ENCODE measurements at regions not wholly inside any gene's neighbourhood (a gene's known extent, or its start where the extent isn't known, plus 50 kb on each side); places are given as distances from the start of the nearest gene placed in this dataset.

DNA sequence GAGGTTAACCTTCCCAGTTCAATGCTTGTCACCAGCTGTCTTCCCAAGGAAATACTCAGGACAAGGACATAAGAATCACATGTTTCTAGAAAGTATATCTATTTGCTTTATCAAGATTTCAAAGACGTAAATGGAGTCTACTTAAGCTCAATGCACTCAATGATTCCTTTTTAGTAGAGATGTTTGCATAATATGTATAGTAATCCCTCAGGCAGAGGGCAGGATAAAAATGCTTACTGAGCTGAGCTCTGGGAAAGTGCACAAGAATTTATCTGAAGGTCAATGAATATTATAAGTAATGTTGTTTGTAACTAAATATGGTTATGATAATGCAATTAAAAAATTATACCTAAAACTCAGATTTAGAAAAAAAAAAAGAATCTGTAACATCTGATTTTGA lies 1309.4 kb upstream of the SLC10A2 start:
- DNase-seq (ENCODE audit: low read depth in 2 of 2) = no peak
- Histone ChIP-seq H3K4me1 (ENCODE audit: control insufficient read depth, extremely low read depth, insufficient read depth, low read length) (no peaks in the 10 kb centered on the region), H3K79me2 (ENCODE audit: control insufficient read depth, insufficient read depth, low read length) (no peaks in the 10 kb centered on the region), H3K36me3 (ENCODE audit: control insufficient read depth, insufficient read depth, low read length) (no peaks in the 10 kb centered on the region), H3K4me2 (ENCODE audit: extremely low read depth, insufficient read depth, low read length) (no peak overlapping the region), H3K9me3 (ENCODE audit: control insufficient read depth, insufficient read depth, low read depth, low read length) (no peaks in the 10 kb centered on the region), H3K27me3 (ENCODE audit: control insufficient read depth, insufficient read depth, low read length) (no peaks in the 10 kb centered on the region), H2AFZ (ENCODE audit: low read length) (no peak overlapping the region), H4K20me1 (ENCODE audit: control insufficient read depth, extremely low read depth, insufficient read depth, low read length) (no peaks in the 10 kb centered on the region), H3K27ac (ENCODE audit: insufficient read depth, low read length) (no peak overlapping the region), H3K4me3 (replicated peaks in 1 of 4; ENCODE audit: control extremely low read depth in 1 of 4, insufficient read depth in 1 of 4, low read depth in 3 of 4, low read length in 4 of 4) (no peak overlapping the region), H3K9ac (ENCODE audit: insufficient read depth, low read length) (no peak overlapping the region)
- TF ChIP-seq, protein P1, sequence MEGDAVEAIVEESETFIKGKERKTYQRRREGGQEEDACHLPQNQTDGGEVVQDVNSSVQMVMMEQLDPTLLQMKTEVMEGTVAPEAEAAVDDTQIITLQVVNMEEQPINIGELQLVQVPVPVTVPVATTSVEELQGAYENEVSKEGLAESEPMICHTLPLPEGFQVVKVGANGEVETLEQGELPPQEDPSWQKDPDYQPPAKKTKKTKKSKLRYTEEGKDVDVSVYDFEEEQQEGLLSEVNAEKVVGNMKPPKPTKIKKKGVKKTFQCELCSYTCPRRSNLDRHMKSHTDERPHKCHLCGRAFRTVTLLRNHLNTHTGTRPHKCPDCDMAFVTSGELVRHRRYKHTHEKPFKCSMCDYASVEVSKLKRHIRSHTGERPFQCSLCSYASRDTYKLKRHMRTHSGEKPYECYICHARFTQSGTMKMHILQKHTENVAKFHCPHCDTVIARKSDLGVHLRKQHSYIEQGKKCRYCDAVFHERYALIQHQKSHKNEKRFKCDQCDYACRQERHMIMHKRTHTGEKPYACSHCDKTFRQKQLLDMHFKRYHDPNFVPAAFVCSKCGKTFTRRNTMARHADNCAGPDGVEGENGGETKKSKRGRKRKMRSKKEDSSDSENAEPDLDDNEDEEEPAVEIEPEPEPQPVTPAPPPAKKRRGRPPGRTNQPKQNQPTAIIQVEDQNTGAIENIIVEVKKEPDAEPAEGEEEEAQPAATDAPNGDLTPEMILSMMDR (conservative IDR thresholded peaks at IDR 0.05 in 1 of 2, IDR thresholded peaks at IDR 0.05 in 1 of 2; ENCODE audit: low read depth in 1 of 2, low read length in 2 of 2) = no peak
- TF ChIP-seq EZH2 (IDR thresholded peaks at IDR 0.05; ENCODE audit: low read length, missing control alignments) = no peak

DNA sequence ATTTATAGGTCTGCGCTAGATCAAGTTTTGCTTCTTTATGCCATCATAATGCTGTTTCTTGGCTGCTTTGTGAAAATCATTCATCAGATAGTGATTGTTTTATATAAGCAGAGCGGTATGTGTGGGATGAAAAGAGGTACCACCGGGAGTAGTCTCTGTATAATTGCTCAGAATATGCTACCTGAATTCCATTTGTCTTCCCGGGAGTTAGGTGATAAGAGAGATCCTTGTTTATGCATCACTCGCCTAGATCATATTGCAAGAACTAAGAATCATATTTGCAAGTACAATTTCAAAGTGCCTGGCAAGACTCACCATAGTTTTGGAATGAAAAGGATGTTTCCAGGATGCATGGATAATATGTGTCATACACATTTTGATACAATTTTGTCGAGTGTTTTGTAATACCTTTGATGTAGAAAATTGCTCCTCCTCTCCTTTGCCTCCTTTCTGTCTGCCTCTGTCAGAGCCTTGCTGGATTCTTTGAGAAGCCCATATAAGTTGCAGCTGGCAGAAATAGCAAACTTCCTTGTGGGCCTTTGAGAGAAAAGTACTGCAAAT lies 1306.0 kb upstream of the SLC10A2 start:
- no peaks in the 10 kb centered on the region for H3K9me3 ChIP-seq (ENCODE audit: control insufficient read depth, insufficient read depth, low read depth, low read length)
- TF ChIP-seq EZH2 (IDR thresholded peaks at IDR 0.05; ENCODE audit: low read length, missing control alignments) = no peak
- TF ChIP-seq, protein P1 (conservative IDR thresholded peaks at IDR 0.05 in 1 of 2, IDR thresholded peaks at IDR 0.05 in 1 of 2; ENCODE audit: low read depth in 1 of 2, low read length in 2 of 2) = no peak
- H3K4me3 ChIP-seq (replicated peaks in 1 of 4; ENCODE audit: control extremely low read depth in 1 of 4, insufficient read depth in 1 of 4, low read depth in 3 of 4, low read length in 4 of 4) = no peak overlapping the region
- no peak overlapping the region for H3K27ac ChIP-seq (ENCODE audit: insufficient read depth, low read length)
- H4K20me1 ChIP-seq (ENCODE audit: control insufficient read depth, extremely low read depth, insufficient read depth, low read length) = no peaks in the 10 kb centered on the region
- H3K4me2 ChIP-seq (ENCODE audit: extremely low read depth, insufficient read depth, low read length) = no peak overlapping the region
- no peaks in the 10 kb centered on the region for H3K4me1 ChIP-seq (ENCODE audit: control insufficient read depth, extremely low read depth, insufficient read depth, low read length)
- no peak for DNase-seq (ENCODE audit: low read depth in 2 of 2)
- no peak overlapping the region for H2AFZ ChIP-seq (ENCODE audit: low read length)
- no peaks in the 10 kb centered on the region for H3K79me2 ChIP-seq (ENCODE audit: control insufficient read depth, insufficient read depth, low read length)
- no peaks in the 10 kb centered on the region for H3K27me3 ChIP-seq (ENCODE audit: control insufficient read depth, insufficient read depth, low read length)
- no peak overlapping the region for H3K9ac ChIP-seq (ENCODE audit: insufficient read depth, low read length)
- H3K36me3 ChIP-seq (ENCODE audit: control insufficient read depth, insufficient read depth, low read length) = no peaks in the 10 kb centered on the region

DNA sequence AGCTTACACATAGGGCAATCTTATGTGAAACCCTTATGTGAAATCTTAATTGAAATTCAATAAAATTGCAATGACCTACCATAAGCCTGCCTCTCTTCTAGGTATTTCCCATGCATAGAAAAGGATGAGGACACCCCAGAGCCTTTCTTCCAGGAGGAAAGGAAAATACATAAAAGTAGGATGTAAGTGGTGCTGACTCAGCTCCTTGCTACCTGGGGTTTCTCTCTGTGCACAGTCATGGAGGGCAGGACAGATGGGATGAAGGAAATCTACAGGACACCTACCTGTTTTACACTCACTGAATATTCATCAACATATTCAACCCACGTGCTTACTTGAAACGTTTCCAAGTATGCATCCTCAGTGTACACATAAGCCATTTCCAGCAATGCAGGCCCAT lies 1299.2 kb upstream of the SLC10A2 start:
- TF ChIP-seq, protein P1 (conservative IDR thresholded peaks at IDR 0.05 in 1 of 2, IDR thresholded peaks at IDR 0.05 in 1 of 2; ENCODE audit: low read depth in 1 of 2, low read length in 2 of 2) = no peak
- no peak for TF ChIP-seq EZH2 (IDR thresholded peaks at IDR 0.05; ENCODE audit: low read length, missing control alignments)
- no peak overlapping the region for H3K4me2 ChIP-seq (ENCODE audit: extremely low read depth, insufficient read depth, low read length)
- H2AFZ ChIP-seq (ENCODE audit: low read length) = no peak overlapping the region
- H3K79me2 ChIP-seq (ENCODE audit: control insufficient read depth, insufficient read depth, low read length) = no peaks in the 10 kb centered on the region
- H3K9me3 ChIP-seq (ENCODE audit: control insufficient read depth, insufficient read depth, low read depth, low read length) = no peaks in the 10 kb centered on the region
- H3K4me3 ChIP-seq (replicated peaks in 1 of 4; ENCODE audit: control extremely low read depth in 1 of 4, insufficient read depth in 1 of 4, low read depth in 3 of 4, low read length in 4 of 4) = no peak overlapping the region
- no peaks in the 10 kb centered on the region for H3K36me3 ChIP-seq (ENCODE audit: control insufficient read depth, insufficient read depth, low read length)
- no peak overlapping the region for H3K9ac ChIP-seq (ENCODE audit: insufficient read depth, low read length)
- H4K20me1 ChIP-seq (ENCODE audit: control insufficient read depth, extremely low read depth, insufficient read depth, low read length) = no peaks in the 10 kb centered on the region
- H3K27me3 ChIP-seq (ENCODE audit: control insufficient read depth, insufficient read depth, low read length) = no peaks in the 10 kb centered on the region
- H3K27ac ChIP-seq (ENCODE audit: insufficient read depth, low read length) = no peak overlapping the region
- H3K4me1 ChIP-seq (ENCODE audit: control insufficient read depth, extremely low read depth, insufficient read depth, low read length) = no peaks in the 10 kb centered on the region
- DNase-seq (ENCODE audit: low read depth in 2 of 2) = no peak
